ENCODE measurements at regions not wholly inside any gene's neighbourhood (a gene's known extent, or its start where the extent isn't known, plus 50 kb on each side); places are given as distances from the start of the nearest gene placed in this dataset.

DNA sequence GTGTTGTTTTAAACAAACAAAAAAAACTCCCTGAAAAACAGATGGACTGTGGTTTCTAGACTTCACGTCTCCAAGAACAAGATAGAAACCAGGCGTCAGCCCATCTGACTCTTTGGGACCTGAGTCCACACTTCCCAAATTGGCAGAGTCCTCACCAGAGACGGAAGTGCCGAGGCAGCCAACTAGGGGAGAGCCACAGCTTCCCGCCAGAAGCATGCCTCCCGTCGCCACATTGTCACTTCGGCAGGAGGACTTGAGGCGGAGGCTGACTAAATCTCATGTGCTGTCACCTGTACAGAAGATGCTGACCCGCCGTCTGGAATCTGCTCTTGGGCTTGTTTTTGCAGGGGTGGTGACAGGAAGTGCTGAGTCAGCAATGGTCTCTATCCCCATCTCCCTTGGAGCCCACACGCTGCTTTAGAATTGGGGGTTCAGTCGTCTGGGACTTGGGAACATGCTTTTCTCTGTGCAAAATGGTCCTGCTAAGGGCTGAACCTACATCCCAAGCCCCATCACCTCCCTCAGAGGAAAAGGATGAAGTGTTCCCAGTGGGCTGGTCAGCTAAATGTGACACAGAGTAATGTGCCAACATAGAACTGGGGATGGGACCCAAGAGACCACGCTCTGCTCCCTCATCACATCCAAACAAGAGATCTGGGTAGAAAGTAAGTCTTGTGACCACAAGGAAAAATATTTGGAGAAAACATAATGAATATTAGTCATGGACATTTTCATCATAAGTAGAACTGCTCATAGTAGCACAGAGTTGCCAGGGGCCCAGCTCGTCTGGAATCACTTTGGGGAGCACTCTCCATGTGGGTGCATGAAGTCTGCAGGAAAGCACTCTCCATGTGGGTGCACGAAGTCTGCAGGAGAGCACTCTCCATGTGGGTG is 152.9 kb downstream of the SNX19 start:
- FAIRE-seq (no peak), DNase-seq (ENCODE audit: low read depth, low spot score) (no peak)
- Histone ChIP-seq H3K9me3 (ENCODE audit: control insufficient read depth, low read depth, low read length) (no peaks in the 10 kb centered on the region), H3K9ac (ENCODE audit: control insufficient read depth, extremely low read depth, insufficient read depth, low read length) (no peak overlapping the region), H3K27ac (ENCODE audit: control insufficient read depth, insufficient read depth, low read length) (no peak overlapping the region), H2AFZ (ENCODE audit: control insufficient read depth, low read length) (no peak overlapping the region), H3K4me1 (ENCODE audit: control insufficient read depth, extremely low read depth, insufficient read depth, low read length) (peaks cover 3% of the 10 kb centered on the region), H4K20me1 (ENCODE audit: control insufficient read depth, extremely low read depth, insufficient read depth, low read length) (no peaks in the 10 kb centered on the region), H3K9me1 (ENCODE audit: control insufficient read depth, extremely low read depth, insufficient read depth, low read length) (no peaks in the 10 kb centered on the region), H3K4me3 (ENCODE audit: control insufficient read depth in 2 of 3, extremely low read depth in 1 of 3, insufficient read depth in 2 of 3, low read depth in 1 of 3, low read length in 3 of 3) (no peak overlapping the region), H3K27me3 (ENCODE audit: control insufficient read depth, extremely low read depth, insufficient read depth, low read length) (no peaks in the 10 kb centered on the region), H3K4me2 (ENCODE audit: control insufficient read depth, extremely low read depth, insufficient read depth, low read depth, low read length) (no peak overlapping the region), H3K79me2 (ENCODE audit: control insufficient read depth, insufficient read depth, low read length) (no peaks in the 10 kb centered on the region), H3K36me3 (ENCODE audit: control insufficient read depth in 2 of 2, extremely low read depth in 1 of 2, insufficient read depth in 2 of 2, low read length in 2 of 2) (no peaks in the 10 kb centered on the region)
- dilution Hi-C loops (cut with MboI; ENCODE audit: extremely low pct_ligation_motif_present, low sequenced_read_pairs), result no loop called here
- no peak for TF ChIP-seq CTCF (optimal IDR thresholded peaks at IDR 0.05 in 1 of 3, IDR thresholded peaks at IDR 0.05 in 1 of 3, conservative IDR thresholded peaks at IDR 0.05 in 1 of 3; ENCODE audit: extremely low read depth in 1 of 3, insufficient read depth in 2 of 3, low read length in 3 of 3)
- TF ChIP-seq EZH2 (IDR thresholded peaks at IDR 0.05; ENCODE audit: low read length), result no peak

DNA sequence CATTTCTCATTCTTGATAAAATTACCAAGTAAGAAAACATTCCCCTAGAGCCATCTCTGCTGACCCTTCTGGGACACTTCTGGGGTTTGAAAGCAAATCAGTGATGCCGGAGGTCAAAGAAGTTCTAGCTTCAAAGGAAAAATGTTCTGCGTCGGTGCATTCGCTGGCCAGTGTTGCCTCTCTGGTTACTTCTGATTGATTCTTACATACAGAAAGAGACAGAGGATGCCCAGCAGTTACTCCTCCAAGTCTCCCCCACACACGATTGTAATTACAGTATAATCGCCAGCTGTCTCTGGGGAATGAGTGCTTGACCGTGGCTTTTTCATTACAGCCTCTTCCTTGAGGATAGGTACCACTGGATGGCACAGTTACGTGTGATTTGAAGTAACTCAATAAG is 150.9 kb downstream of the SNX19 start:
- FAIRE-seq, result no peak
- dilution Hi-C loops (cut with MboI; ENCODE audit: extremely low pct_ligation_motif_present, low sequenced_read_pairs), result no loop called here
- no peaks in the 10 kb centered on the region for H3K36me3 ChIP-seq (ENCODE audit: control insufficient read depth in 2 of 2, extremely low read depth in 1 of 2, insufficient read depth in 2 of 2, low read length in 2 of 2)
- no peak overlapping the region for H3K9ac ChIP-seq (ENCODE audit: control insufficient read depth, extremely low read depth, insufficient read depth, low read length)
- peaks cover 11% of the 10 kb centered on the region for H3K4me1 ChIP-seq (ENCODE audit: control insufficient read depth, extremely low read depth, insufficient read depth, low read length)
- H3K9me1 ChIP-seq (ENCODE audit: control insufficient read depth, extremely low read depth, insufficient read depth, low read length), result no peaks in the 10 kb centered on the region
- TF ChIP-seq CTCF (optimal IDR thresholded peaks at IDR 0.05 in 1 of 3, IDR thresholded peaks at IDR 0.05 in 1 of 3, conservative IDR thresholded peaks at IDR 0.05 in 1 of 3; ENCODE audit: extremely low read depth in 1 of 3, insufficient read depth in 2 of 3, low read length in 3 of 3), result no peak
- TF ChIP-seq EZH2 (IDR thresholded peaks at IDR 0.05; ENCODE audit: low read length), result no peak
- DNase-seq (ENCODE audit: low read depth, low spot score), result no peak
- no peak overlapping the region for H3K4me2 ChIP-seq (ENCODE audit: control insufficient read depth, extremely low read depth, insufficient read depth, low read depth, low read length)
- H3K79me2 ChIP-seq (ENCODE audit: control insufficient read depth, insufficient read depth, low read length), result no peaks in the 10 kb centered on the region
- H3K9me3 ChIP-seq (ENCODE audit: control insufficient read depth, low read depth, low read length), result no peaks in the 10 kb centered on the region
- H3K4me3 ChIP-seq (ENCODE audit: control insufficient read depth in 2 of 3, extremely low read depth in 1 of 3, insufficient read depth in 2 of 3, low read depth in 1 of 3, low read length in 3 of 3), result no peak overlapping the region
- H3K27me3 ChIP-seq (ENCODE audit: control insufficient read depth, extremely low read depth, insufficient read depth, low read length), result no peaks in the 10 kb centered on the region
- no peak overlapping the region for H3K27ac ChIP-seq (ENCODE audit: control insufficient read depth, insufficient read depth, low read length)
- no peaks in the 10 kb centered on the region for H4K20me1 ChIP-seq (ENCODE audit: control insufficient read depth, extremely low read depth, insufficient read depth, low read length)
- H2AFZ ChIP-seq (ENCODE audit: control insufficient read depth, low read length), result no peak overlapping the region
